Stimulated activated CD8-positive, alpha-beta memory T cell treated with anti-CD3 and anti-CD28 coated beads, Interleukin-2, amount 100 ng/mL, for 1 hour (primary cell): ENCODE measurements at regions not wholly inside any gene's neighbourhood (a gene's known extent, or its start where the extent isn't known, plus 50 kb on each side); places are given as distances from the start of the nearest gene placed in this dataset.

Source experiments
- DNase-seq, 2 donors: peaks; one replicate each; pipeline ENCODE4 v3.0.0-alpha.2; 2020; ENCODE audit warnings: low read depth in 2 of 2

DNA sequence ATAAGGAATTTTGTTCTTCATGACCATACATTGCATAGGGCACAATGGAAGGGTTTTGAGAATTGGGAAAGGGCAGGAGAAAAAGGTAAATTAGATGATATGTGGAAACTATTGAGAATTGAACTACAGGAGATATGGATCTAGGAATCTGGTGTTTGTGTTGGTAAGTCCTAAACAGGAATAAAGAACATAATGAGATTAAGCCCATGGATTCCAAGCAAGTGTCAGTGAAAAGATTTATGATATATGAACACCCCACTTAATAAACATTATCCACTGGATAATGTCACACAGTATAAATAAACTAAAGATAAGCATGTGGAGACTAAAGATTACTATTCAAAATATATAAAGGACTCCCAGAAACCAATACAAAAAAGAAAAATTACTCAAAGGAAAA lies 98.2 kb downstream of the TNFSF18 start:
- no peak for DNase-seq

DNA sequence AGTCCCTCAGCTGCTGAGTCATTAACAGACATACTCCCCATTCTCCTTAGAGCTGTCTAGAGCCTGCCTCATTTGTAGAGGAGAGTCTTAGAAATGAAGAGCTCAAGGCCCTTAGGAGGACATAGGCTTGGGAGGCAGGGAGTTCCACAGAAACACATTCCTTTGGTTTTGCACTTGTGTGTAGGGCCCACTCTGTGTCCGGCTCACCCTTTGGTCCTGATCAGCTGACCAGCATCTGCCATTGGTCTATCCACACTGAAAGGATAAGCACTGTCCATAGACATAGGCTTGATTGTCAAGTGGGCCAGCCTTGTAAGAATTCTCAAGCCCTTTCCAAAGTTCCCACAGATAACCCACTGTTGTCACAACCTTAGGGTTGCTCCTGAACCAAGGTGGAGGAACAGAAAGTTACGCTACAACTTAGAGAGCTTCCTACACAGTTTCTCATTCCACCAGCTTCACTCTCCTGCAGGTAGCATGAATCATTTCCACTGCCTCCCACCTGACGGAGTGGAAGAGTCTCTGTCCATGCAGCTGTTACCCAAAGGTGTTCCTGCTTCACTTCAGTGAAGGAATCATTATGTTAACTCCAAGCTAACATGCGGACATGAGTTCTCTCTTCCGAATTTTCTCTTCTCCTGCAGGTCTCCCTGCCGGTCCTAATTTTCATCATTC lies 96.1 kb downstream of the TNFSF18 start:
- DNase-seq, result no peak

DNA sequence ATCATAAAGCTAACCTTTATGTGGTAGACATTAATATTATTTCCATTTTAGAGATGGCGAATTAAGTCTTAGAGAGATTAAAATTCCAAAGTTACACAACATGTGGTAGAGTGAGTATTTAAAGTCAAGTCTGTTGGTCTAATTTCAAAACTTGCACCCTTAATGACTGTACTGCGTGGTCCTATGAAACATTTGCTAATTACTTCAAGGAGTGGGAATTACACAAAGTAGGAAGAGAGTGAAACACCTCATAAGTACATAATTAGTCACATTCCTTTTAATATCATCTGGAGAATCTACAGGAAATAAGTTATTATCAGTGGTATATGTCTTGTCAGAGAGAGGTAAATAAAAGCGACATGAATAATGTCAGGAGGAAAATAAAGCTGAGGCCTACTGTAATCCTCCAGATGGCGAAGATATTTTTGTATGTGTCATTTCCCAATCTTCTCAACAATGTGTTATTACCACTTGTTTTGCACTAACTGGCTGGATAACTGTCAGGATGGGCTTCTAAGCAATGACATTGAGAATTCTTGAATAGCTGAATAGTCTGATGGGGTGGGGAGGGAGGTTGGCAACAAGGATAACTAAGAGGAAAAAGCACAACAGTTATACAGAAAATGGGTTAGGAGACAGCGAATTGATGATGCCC lies 95.5 kb downstream of the TNFSF18 start:
- DNase-seq, result no peak

DNA sequence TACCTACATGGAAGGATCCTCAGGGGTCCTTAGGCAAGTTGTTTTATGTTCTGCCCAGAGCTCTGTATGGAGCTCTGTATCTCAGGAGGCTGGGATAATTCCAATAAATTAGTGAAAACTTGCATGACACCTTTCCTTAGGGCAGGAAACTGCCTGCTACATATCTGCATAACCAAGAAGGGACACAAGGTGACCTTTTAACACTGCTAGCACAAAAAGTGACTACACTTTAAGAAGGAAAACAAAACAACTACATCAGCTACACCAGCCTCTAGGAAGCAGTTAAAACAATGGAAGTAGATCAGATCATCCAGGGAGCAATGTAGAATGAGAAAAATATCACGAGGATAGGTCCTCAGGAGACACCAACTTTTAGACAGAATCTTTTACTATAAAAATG lies 93.9 kb downstream of the TNFSF18 start:
- DNase-seq, result no peak

DNA sequence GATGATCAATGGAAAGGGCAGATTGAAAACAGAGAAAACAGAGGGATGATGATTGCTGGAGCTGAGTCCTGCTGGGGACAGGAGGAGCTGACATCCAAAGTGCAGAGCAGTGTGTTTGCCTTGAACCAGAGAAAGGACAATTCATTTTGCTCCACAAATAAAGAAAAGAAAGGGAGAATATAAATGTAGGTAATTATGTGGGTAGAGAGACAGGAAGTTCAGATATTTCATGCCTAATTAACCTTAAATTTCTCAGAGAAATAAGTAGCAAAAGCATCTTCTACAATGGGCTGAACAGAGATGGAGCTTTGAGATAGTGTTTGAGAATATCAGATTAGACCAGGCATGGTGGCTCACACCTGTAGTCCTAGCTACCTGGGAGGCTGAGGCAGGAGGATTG lies 93.2 kb downstream of the TNFSF18 start:
- DNase-seq, result no peak

DNA sequence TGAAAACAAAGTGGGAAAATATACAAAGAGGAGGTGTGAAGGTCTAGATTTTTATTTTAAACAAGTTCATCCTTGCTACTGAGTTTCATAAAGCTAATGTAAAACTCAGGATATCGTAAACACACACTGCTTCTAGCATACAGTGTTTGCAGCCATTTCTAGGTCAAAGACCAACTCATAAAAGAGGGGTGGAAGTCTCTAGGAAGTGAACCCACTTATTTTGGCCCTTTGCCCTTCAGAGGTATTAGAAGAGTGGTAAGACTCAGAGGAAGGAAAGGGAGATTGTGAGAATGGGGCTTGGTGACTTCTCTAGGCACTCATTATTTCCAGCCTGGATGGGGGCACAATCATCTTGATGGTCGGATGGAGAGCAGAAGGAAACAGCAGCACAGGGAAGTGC lies 91.2 kb downstream of the TNFSF18 start:
- DNase-seq, result no peak

DNA sequence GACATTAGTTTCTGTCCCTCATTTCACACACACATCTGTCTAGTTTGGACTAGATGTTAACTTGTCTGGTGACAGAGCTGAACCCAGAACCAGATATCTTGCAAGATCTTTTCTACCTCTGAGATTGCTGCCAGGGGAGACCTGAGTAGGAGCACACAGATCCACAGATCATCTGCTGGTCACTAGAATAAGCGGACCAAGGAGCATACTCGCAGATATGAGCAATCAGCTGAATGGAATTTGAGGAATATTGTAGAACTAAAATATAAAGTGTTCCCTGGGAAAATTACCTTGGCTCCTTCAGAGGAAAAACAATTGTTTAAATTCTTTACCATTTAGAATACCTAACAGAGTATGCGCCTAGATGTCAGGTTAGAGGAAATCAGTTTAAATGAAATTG lies 90.7 kb downstream of the TNFSF18 start:
- DNase-seq, result no peak

DNA sequence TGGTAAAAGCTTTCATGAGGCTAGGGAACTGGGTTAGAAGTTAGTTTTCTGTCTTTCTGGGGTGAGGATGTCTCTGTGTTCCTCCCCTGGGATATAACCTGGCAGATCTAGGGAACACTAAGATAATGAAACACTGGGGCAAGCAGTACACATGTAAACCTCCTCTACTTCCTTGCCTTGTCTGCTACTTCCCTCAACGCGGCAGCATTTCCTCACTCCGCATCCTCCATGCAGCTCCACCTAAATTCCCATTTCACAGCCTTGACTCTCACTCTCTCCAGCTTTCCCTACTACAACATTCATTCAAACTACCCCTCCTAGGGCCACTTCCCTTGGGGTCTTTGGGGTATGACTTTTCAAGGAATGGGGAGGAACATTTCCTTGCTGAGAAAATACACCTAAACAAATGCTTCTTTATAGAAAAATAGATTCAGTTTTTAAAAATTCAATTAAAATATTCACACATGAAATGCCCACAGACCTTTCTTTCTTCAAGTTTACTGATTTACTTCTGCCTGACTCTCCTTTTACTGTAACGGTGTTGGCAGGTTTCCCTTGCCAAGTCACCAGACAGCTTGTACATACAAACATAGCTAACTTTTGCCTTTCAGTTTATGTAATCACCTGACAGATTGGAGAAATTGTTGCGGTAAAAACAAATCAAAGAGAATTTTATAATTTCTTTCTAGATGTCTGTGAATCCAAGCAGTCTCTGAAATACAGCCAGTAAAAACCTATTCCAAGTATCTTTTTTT lies 90.1 kb downstream of the TNFSF18 start:
- no peak for DNase-seq

DNA sequence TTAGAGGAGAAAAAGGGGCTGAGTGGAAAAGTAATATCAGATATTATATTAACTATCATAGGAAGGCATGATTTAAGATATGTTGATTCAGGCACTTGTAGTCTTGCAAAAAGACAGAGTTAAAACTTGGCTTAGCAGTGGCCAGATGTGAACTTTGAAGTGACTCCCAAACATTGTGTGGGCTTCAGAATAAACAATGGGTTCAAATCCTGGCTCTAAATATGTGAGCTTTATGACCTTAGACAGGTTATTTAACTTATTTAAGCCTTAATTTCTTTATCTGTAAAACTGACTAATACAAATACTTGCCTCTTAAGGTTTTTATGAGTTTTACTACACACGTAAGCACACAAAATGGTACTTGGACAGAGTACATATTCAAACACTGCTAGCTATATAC lies 85.9 kb downstream of the TNFSF18 start:
- DNase-seq, result no peak

DNA sequence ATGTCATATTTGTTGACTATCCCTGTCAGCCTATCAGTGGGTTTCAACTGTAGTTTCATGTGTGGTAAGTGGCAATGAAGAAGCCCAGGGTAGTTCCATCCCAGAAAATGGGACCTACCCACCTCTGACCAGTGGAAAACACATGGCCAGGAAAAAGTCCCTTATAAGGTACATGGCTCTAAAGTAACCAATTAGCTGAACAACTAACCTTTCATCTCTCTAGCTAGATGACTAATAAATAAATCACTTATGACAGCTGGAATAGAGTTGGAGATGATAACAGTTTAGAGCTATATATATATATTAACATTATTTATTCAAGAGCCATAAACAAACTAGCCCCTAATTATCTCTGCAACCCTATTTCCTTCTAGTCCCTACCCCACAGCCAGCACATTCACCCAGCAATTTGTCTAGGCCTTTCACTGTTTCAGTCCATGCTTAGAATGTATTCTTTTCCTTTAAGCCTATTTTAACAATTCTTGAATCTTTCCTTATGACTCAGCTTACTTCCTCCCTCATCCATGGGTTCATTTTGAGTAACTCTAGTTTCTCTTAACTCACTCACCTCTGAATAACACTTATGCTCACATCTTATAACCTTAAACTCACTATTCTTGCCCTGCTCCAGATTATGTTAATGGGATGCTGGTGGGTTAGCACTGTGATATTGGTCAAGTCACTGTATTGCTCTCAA lies 83.7 kb downstream of the TNFSF18 start:
- no peak for DNase-seq

DNA sequence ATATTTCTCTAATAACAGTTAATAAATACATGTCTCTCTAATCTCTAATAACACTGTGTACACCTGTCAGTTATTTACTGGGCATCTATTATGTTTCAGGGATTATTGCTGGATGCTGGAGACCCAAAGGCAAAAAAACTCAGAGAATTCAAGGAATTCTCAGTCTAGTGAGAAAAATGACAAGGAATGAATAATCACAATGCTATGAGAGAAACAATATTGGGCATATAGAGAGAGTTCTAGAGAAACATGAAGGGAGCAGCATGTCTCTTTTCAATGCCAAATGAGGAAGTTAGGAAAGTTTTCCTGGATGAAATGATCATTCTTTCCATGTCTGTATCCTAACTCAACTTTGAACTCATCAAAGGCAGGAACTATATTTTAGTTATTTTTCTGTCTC lies 82.8 kb downstream of the TNFSF18 start:
- DNase-seq, result no peak

DNA sequence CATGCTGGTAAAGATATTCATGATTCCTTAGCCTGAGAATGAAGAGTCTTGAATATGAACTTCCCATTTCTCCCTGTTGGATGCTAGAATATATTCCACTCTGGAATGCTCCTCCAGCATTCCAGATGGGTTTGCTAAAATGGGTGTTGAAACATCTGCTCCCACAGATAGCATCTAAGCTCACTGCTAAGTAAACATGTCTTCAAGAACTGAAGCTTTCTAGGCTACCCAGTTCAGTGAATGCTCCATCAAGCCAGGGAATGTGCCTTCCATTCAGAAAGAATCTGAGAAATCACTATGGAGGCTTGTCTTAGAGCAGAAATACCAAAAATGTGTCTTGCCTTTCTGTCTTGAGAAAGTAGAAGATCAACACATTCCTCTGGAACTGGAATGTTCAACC lies 81.1 kb downstream of the TNFSF18 start:
- DNase-seq, result no peak

DNA sequence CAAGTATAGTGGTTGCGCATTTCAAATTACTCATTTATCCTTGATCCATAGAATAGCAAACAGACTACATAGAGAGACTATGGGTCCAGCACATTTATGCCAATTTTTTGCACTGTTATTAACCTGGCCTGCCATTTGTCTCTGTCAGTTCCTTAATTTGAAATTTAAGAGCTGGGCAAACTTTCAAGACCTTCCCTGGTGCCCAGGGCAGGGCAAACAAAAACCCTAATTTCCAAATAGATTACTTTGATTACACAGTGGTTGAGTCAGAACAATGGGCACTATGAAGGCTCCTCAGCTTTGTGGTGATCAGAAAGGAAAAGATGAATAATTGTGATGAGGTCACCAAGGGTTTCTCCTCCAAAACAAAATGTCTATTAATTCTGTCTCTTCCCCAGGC lies 80.6 kb downstream of the TNFSF18 start:
- DNase-seq, result no peak

DNA sequence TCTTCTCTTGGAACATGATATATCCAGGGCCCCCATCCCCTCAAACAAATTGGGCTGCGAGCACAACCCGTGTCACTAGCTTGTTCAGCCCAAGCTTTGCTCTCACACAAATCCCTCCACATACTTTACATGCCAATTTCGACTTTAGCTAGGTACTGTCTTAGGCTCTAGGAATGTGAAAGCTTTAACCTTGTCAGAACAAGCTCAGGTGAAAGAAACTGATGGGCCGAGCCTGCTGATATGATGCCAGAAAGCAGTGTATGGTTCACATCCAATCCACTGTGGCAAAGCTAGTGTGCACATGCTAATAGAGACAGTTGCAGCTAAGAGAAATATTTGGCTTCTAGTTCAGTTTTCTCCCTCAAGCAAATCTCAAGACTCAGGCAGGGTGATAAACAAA lies 79.5 kb downstream of the TNFSF18 start:
- DNase-seq, result no peak

DNA sequence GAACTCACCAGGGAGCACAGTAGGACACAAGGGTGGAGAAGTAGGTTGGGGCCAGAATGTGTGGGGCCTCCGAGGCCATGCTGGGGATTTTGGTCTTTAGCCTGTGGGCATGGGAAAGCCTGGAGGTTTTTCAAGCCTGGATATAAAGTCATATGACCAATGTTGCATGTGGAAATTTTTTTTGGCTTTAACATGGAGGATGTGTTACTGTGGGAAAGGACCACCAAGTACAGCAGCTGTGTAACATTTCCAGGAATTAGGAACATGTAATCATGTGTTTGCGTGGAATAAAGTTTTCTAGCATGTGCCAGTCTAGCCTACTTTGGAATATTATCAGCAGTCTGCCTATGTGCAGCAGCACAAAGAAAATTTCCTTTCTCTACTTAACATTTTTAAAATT lies 78.5 kb downstream of the TNFSF18 start:
- DNase-seq, result no peak

DNA sequence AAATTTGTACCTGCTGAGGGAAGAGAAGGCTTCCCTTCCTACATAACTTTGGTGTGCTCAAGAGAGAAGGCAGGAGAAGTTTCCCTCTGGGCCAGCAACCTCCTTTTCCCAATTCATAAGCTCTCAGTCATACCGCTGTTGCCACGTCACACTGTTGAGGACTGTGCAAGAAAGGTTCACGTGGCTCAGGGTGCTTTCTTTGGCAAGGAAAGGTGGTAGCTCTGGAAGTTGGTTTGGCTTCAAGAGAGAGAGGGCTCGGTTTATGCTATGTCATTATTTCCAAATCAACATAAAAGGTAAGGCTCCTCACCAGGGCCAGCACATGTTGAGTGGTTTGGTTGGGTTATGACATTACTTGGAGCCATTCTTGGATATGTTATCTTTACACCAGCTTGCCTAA lies 77.3 kb downstream of the TNFSF18 start:
- no peak for DNase-seq

DNA sequence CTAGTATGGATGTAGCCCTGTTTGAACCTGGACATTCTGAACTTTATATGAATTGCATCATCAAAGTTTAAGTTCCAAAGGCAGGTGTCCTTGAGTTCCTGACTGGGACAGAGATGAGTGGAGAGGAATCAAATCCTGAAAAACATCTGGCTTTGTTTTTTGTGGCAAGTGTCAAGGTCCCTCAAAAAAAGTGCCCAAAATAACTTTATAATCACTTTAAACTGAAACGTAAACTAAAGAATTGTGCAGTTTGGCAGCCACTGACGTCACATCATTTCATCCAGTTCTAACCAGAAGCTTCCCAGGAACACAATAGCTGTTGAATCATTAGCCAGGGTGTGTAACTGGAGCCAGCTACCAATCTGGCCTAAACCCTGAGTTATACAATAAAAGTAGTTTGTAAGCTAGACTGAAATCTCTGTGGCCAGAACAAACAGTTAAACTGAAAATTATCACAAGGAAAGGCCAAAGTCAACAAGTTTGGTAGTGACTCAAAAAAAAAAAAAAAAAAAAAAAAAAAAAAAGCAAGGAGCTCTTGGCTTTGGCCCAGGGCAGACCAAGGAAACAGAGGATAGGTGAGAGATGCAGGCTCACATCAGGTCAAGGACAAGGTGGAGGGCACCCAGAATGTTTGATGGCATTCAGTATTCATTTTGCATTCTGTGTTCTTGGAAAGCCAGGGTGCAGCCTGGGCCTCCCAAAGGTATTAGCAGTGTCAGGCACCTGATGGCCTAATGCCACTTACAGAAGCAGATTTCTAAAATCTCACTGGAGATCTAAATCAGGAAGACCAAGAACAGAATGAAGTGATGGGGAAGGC lies 74.3 kb downstream of the TNFSF18 start:
- no peak for DNase-seq

DNA sequence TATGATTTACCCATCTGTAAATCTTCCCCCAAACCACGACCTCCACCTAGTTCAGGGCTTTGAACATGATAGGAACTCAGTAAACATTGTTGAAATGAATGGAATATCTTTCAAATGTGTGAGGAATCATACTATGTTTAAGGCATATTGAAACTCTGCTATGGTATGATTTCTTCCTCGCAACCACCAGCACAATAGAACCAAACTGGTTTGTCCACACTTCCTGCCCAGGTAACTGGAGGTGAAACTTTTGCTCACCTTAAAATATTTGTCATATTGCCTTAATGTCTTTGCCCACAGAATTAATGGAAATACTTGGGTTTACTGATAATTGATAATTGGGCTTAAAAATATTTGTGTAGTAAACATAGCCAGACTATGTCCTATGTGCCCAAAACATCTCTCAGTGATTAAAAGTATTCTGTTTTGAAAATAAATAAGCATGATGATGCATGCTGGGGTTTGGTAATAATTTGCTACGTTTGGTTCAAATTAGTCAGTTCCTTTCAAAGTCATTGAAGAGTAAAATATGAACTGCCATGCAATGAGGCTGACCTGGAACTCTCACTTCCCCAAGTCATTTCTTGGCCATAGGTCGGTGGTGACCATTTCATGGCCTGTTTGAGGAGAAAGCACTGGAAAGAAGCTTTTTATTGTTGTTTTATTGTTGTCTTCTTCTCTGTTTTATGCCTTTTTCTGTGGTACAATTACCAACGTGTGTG lies 73.3 kb downstream of the TNFSF18 start:
- no peak for DNase-seq

DNA sequence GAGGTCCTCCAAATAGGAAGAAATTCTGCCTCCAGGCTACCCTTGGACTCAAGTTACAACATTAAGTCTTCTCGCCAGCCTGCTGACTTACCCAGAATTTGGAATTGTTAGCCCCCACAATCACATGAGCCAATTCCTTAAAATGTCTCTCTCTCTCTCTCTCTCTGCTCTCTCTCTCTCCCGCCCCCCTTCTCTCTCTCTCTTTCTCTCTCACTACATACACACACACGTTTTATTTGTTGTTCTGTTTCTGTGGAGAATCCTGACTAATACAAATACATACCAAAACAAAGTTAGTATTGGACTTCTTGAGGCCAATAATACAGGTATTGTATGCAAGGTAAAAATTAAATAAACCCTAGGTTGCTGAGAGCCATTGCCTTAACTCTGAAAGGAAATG lies 72.1 kb downstream of the TNFSF18 start:
- DNase-seq, result no peak

DNA sequence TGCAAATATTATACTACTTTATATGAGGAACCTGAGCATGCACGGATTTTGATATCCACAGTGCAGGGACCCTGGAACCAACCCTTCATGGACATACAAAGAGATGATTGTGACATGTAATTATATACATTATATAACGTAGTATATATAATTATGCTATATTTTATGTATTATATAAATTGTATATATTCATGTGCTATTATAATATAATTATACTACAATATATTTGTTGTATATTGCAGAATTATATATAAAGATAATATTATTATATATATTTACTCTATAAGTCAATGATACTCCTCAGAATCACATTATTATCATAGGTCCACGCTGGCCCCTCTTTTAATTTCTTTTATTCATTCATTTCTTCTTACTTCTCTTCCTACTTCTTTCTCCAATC lies 70.9 kb downstream of the TNFSF18 start:
- DNase-seq, result no peak

DNA sequence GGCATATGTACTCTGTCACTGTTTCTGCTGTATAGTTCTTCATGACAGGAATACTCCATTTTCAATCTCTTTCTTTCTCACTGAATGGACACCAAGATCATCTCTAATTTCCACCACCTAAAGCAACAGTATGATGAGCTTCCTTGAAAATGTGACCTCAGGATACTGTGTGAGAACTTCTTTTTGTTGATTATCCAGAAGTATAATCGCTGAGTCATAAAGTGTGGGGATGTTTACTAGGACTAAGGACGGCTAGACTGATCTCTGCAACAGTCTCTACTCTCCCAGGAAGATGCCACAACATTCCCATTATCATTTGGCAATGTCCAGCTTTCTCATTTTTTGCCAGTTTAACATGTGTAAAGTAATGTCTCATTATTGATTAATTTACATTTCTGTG lies 70.3 kb downstream of the TNFSF18 start:
- DNase-seq, result no peak
